ENCODE measurements at regions not wholly inside any gene's neighbourhood (a gene's known extent, or its start where the extent isn't known, plus 50 kb on each side); places are given as distances from the start of the nearest gene placed in this dataset.
A peak's percentile ranks its signal among the peaks of the same experiment; 100 is the strongest.

DNA sequence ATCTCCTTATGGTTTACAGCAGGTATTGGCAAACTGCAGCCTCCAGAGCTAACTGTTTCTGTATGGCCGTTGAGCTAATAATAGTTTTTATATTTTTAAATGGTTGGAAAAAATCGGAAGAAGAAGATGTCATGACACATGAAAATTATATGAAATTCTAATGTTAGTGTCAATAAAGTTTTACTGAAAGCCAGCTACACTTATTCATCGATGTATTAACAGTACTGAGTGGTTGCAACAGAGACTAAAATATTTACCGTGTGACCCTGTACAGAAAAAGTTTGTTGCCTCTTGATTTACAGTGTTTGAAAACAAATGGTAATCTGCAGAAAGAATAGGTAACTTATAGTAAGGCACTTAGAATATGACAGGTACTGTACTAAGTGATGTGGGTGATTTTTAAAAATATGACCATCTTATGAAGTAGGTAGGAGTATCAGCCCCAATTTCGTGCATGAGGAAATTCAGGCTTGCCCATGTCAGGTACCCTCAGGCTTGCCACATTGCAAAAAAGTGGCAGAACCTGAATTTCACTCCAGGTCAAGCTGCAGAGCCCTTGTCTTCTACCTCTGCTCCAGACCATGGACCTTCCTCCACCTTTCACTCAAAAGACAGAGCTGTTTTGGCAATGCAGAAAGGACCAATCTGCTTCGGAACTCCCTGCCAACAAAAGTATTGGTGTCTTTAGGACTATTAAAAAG is 311.9 kb upstream of the RUNX1 start:
- Histone ChIP-seq H3K36me3 (ENCODE audit: low read depth) (no peaks in the 10 kb centered on the region), H3K4me1 (ENCODE audit: insufficient read depth) (peaks cover 20% of the 10 kb centered on the region), H3K9ac (no peak overlapping the region), H4K20me1 (ENCODE audit: insufficient read depth) (no peaks in the 10 kb centered on the region), H3K9me3 (ENCODE audit: low read depth) (no peaks in the 10 kb centered on the region), H3K4me2 (ENCODE audit: unreplicated experiment) (no peak overlapping the region), H3F3A (ENCODE audit: insufficient read depth) (no peaks in the 10 kb centered on the region), H3K27ac (no peak overlapping the region), H3K9me2 (ENCODE audit: insufficient read depth) (no peaks in the 10 kb centered on the region), H3K4me3 (no peak overlapping the region), H3K79me2 (ENCODE audit: insufficient read depth) (no peaks in the 10 kb centered on the region), H2AFZ (no peak overlapping the region), H3K27me3 (replicated peaks; ENCODE audit: insufficient read depth) (no peaks in the 10 kb centered on the region)
- in situ Hi-C loops (cut with MboI), result no loop called here
- TF ChIP-seq EZH2 (IDR thresholded peaks at IDR 0.05; ENCODE audit: insufficient read depth, poor library complexity, severe bottlenecking) (no peak), EZH2phosphoT487 (IDR thresholded peaks at IDR 0.05; ENCODE audit: insufficient read depth, low read depth) (no peak)
- DNase-seq, result no peak
- WGBS, 2 experiments (ENCODE audit: low coverage in 1 of 2, low lambda C conversion rate in 2 of 2, missing lambda C conversion rate in 2 of 2), result 93 to 95% methylated on average over 6 of the region's 6 CpGs

DNA sequence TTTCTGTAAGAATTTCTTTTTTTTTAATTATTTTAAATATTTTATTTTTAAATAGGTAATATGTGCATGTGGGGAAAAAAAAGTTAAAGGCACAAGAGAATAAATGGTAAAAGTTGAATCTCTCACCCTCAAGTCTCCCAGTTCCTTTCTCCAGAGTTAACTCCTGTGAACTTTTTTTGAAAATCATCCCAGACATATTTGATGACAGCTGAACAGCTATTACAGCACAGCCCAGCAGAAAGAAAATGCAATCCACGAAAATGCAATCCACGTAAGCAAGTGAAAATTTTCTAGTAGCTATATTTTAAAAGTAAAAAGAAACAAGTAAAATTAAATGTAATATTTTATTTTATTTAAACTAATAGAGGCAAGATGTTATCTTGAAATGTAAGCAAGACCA is 310.0 kb upstream of the RUNX1 start:
- no peak overlapping the region for H2AFZ ChIP-seq
- no peaks in the 10 kb centered on the region for H3K27me3 ChIP-seq (replicated peaks; ENCODE audit: insufficient read depth)
- H3K4me2 ChIP-seq (ENCODE audit: unreplicated experiment), result peak overlapping the region; percentile 5
- no peak for TF ChIP-seq EZH2phosphoT487 (IDR thresholded peaks at IDR 0.05; ENCODE audit: insufficient read depth, low read depth)
- TF ChIP-seq EZH2 (IDR thresholded peaks at IDR 0.05; ENCODE audit: insufficient read depth, poor library complexity, severe bottlenecking), result no peak
- no peak overlapping the region for H3K9ac ChIP-seq
- H3K9me2 ChIP-seq (ENCODE audit: insufficient read depth), result no peaks in the 10 kb centered on the region
- H4K20me1 ChIP-seq (ENCODE audit: insufficient read depth), result no peaks in the 10 kb centered on the region
- 49 to 68% methylated on average over 2 of the region's 2 CpGs for WGBS, 2 experiments (ENCODE audit: low coverage in 1 of 2, low lambda C conversion rate in 2 of 2, missing lambda C conversion rate in 2 of 2)
- in situ Hi-C loops (cut with MboI), result no loop called here
- no peaks in the 10 kb centered on the region for H3K79me2 ChIP-seq (ENCODE audit: insufficient read depth)
- no peaks in the 10 kb centered on the region for H3F3A ChIP-seq (ENCODE audit: insufficient read depth)
- H3K36me3 ChIP-seq (ENCODE audit: low read depth), result no peaks in the 10 kb centered on the region
- no peak overlapping the region for H3K4me3 ChIP-seq
- no peaks in the 10 kb centered on the region for H3K9me3 ChIP-seq (ENCODE audit: low read depth)
- H3K27ac ChIP-seq, result no peak overlapping the region; the same call in 1 of the 2 replicates
- peak; percentile 13 for DNase-seq
- H3K4me1 ChIP-seq (ENCODE audit: insufficient read depth), result peaks cover 17% of the 10 kb centered on the region

DNA sequence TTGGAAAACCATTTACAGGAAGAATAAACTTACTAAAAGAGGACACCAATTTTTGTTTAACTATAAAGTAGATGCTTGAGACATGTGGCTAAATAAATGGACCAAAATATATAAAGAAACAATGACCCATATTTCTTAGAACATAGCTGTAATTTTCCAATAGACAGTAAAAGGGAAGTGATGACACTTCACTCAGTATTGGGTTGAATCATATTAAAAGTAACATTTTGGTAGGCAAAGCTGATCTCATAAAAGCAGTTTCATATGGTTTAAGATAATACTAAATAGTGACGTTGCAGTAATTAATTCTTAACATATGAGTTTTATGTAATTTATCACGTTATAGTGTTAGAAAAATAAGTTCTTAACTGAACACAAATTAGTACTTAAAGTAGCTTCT is 308.9 kb upstream of the RUNX1 start:
- Histone ChIP-seq H4K20me1 (ENCODE audit: insufficient read depth) (no peaks in the 10 kb centered on the region), H3K27me3 (replicated peaks; ENCODE audit: insufficient read depth) (no peaks in the 10 kb centered on the region), H3K36me3 (ENCODE audit: low read depth) (no peaks in the 10 kb centered on the region), H3K4me2 (ENCODE audit: unreplicated experiment) (no peak overlapping the region), H3K9me3 (ENCODE audit: low read depth) (no peaks in the 10 kb centered on the region), H3K9me2 (ENCODE audit: insufficient read depth) (no peaks in the 10 kb centered on the region), H3K4me3 (no peak overlapping the region), H3K27ac (peak overlapping the region; percentile 18), H3K79me2 (ENCODE audit: insufficient read depth) (no peaks in the 10 kb centered on the region), H3K4me1 (ENCODE audit: insufficient read depth) (peaks cover 18% of the 10 kb centered on the region), H3F3A (ENCODE audit: insufficient read depth) (peaks cover 2% of the 10 kb centered on the region), H2AFZ (peak overlapping the region; percentile 7), H3K9ac (peak overlapping the region; percentile 24)
- TF ChIP-seq EZH2 (IDR thresholded peaks at IDR 0.05; ENCODE audit: insufficient read depth, poor library complexity, severe bottlenecking), result no peak
- no peak for TF ChIP-seq EZH2phosphoT487 (IDR thresholded peaks at IDR 0.05; ENCODE audit: insufficient read depth, low read depth)
- in situ Hi-C loops (cut with MboI), result no loop called here
- 30 to 32% methylated on average over 2 of the region's 2 CpGs for WGBS, 2 experiments (ENCODE audit: low coverage in 1 of 2, low lambda C conversion rate in 2 of 2, missing lambda C conversion rate in 2 of 2)
- peak; percentile 45 for DNase-seq

DNA sequence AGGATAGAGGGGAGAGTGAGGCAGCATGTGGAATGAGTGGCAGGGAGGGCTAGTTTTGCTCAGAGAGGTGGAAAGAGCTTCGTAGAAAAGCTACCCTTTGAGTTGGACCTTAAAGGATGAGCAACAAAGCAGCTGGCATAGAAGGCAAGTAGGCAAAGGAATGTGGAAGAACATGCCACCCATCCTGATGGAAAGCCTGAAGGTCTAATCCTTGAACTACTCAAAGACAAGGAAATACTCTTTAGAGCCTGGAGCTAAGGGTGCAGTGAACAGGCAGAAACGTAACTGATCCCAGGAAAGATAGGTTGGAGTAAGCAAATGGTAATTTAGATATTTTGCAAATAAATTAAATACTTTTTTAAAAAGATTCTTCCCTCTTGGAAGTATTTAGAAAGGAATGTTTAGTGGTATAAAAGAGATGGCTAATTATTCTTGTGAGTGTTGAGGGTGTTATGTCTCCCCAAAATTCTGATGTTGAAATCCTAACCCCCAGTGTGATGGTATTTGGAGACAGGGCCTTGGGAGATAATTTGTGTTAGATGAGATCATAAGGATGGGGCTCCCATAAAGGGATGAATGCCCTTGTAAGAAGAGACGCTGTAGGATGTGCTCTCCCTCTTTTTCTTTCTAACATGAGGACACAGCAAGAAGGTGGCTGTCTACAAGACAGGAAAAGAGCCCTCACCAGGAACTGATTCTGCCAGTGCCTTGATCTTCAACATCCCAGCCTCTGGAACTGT is 308.1 kb upstream of the RUNX1 start:
- Histone ChIP-seq H3K4me2 (ENCODE audit: unreplicated experiment) (no peak overlapping the region), H3K4me1 (ENCODE audit: insufficient read depth) (peaks cover 26% of the 10 kb centered on the region), H2AFZ (peak overlapping the region; percentile 7; the same call in 1 of the 2 replicates), H3K79me2 (ENCODE audit: insufficient read depth) (no peaks in the 10 kb centered on the region), H3K9ac (no peak overlapping the region), H3K27me3 (replicated peaks; ENCODE audit: insufficient read depth) (no peaks in the 10 kb centered on the region), H3K9me3 (ENCODE audit: low read depth) (no peaks in the 10 kb centered on the region), H3K27ac (peak overlapping the region; percentile 18), H3K9me2 (ENCODE audit: insufficient read depth) (no peaks in the 10 kb centered on the region), H4K20me1 (ENCODE audit: insufficient read depth) (no peaks in the 10 kb centered on the region), H3K36me3 (ENCODE audit: low read depth) (no peaks in the 10 kb centered on the region), H3F3A (ENCODE audit: insufficient read depth) (peaks cover 10% of the 10 kb centered on the region), H3K4me3 (no peak overlapping the region)
- 88 to 91% methylated on average over 3 of the region's 3 CpGs for WGBS, 2 experiments (ENCODE audit: low coverage in 1 of 2, low lambda C conversion rate in 2 of 2, missing lambda C conversion rate in 2 of 2)
- DNase-seq, result no peak
- in situ Hi-C loops (cut with MboI), result no loop called here
- no peak for TF ChIP-seq EZH2 (IDR thresholded peaks at IDR 0.05; ENCODE audit: insufficient read depth, poor library complexity, severe bottlenecking)
- no peak for TF ChIP-seq EZH2phosphoT487 (IDR thresholded peaks at IDR 0.05; ENCODE audit: insufficient read depth, low read depth)
